ENCODE measurements at regions not wholly inside any gene's neighbourhood (a gene's known extent, or its start where the extent isn't known, plus 50 kb on each side); places are given as distances from the start of the nearest gene placed in this dataset.
A peak's percentile ranks its signal among the peaks of the same experiment; 100 is the strongest.

- no peak for DNase-seq (ENCODE audit: low read depth in 4 of 4, low spot score in 3 of 4)
Measured at GRCh38 chr10:81093056-81093455, 555.4 kb downstream of the SH2D4B start.

DNA sequence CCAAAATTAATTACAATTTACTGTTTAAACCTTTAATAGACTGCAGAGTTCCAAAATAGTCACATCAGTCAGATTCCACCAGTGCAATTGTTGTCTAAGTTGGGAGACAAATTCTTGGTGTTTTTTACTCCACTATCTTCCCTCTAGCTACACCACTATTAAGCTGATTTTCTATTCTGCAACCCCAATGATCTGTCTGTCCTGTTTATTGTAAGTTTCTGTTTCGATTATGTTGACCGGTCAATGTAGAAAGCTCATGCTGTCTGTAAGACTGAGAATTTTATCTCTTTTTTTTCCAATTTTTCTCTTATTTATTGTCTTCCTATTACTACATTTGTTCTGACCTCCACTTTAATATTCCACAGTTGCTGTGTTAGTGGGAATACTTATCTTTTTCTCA lies 557.5 kb downstream of the SH2D4B start:
- no peak for DNase-seq (ENCODE audit: low read depth in 4 of 4, low spot score in 3 of 4)

DNA sequence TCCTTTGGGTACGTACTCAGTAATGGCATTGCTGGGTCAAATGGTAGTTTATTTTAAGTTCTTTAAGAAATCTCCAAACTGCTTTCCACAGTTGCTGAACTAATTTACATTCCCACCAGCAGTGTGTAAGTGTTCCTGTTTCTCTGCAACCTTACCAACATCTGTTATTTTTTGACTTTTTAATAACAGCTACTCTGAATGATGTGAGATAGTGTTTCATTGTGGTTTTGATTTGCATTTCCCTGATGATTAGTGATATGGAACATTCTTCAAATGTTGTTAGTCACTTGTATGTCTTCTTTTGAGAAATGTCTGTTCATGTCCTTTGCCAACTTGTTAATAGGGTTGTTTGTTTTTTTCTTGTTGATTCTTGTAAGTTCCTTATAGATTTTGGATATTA lies 558.9 kb downstream of the SH2D4B start:
- DNase-seq (ENCODE audit: low read depth in 4 of 4, low spot score in 3 of 4), result no peak

DNA sequence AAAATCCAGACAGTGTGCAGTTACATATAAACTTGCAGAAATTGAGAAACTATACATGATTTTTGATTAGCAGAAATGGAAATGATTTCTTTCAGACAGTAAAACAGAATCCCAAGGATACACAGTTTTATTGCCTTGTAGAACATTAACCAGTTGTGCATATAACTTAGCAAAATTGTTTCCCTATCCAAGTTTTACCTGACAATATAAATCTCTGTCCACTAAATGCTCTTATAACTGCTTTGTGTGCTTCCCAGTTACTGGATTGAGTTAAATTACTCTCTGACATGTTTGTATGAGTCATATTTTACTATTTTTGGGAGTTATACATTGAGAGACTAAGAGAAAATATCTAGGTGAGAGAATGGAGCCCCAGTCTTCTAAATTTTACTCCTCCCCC lies 563.4 kb downstream of the SH2D4B start:
- DNase-seq (ENCODE audit: low read depth in 4 of 4, low spot score in 3 of 4), result no peak

DNA sequence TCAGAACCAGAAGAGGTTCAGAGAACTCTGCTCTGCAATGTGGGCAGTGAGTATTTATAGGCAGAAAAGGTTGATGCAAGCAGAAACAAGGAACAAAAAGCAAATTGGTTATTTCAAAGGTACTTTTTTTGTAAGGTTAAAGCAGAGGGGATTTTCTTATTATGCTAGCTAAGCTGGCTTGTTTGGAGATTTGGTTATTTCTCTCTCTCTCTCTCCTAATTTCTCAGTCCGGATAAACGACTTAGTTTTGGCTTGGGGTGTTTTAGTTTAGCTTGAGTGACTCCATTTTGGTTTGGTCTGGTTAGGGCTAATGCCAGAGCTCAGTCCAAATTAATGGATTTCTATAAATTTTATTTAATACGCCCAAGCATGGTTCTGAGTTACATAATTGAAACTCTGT lies 566.8 kb downstream of the SH2D4B start:
- no peak for DNase-seq (ENCODE audit: low read depth in 4 of 4, low spot score in 3 of 4)

GRCh38 chr10:81108516-81109199 lies 571.0 kb downstream of the SH2D4B start:
- no peak for DNase-seq (ENCODE audit: low read depth in 4 of 4, low spot score in 3 of 4)

DNA sequence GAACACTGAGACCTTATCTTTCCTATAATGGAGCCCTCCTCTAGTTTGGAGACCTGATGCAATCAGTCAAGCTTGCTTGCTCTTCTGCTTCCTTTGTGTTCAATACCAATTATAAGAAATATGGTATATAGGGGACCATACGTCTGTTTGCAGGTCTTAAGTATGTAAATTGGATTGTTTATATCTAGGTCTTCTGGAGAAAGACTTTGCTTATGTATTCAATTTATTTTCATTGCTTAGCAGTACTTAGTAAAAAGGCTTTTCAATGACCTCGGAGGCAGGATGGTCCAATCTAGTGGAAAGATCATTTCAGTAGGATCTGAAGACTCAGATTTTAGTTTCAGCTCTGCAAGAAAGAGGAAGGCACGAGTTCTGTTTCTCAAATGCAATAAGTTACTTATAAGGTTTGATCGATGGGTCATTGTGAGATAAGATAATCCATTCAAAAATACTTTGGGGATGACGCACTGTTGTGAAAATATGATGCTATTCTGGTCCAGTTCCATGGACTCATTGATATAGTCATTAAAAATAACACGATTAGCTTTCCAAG lies 571.6 kb downstream of the SH2D4B start:
- no peak for DNase-seq (ENCODE audit: low read depth in 4 of 4, low spot score in 3 of 4)

DNA sequence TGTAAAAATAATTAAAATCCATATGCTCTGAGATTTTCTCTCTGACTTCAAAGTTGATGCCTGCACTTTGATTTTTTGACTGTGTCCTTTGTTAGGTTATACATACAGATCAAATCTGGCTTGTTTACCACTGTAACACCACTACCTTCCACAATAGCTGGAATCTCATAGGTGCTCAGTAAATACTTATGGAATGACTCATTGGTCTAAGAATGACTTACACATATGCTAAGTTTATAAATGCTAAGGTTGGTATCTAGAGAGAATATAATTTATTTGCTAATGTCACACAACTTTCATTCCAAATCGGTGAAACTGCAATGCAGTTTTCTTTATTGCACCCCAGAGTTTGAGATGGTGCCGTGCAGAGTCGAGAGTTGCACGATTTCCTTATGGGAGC lies 578.5 kb downstream of the SH2D4B start:
- DNase-seq (ENCODE audit: low read depth in 4 of 4, low spot score in 3 of 4), result no peak

GRCh38 chr10:81116990-81117389 lies 579.3 kb downstream of the SH2D4B start:
- DNase-seq (ENCODE audit: low read depth in 4 of 4, low spot score in 3 of 4), result no peak

GRCh38 chr10:81127931-81128330 lies 590.2 kb downstream of the SH2D4B start:
- DNase-seq (ENCODE audit: low read depth in 4 of 4, low spot score in 3 of 4), result no peak

DNA sequence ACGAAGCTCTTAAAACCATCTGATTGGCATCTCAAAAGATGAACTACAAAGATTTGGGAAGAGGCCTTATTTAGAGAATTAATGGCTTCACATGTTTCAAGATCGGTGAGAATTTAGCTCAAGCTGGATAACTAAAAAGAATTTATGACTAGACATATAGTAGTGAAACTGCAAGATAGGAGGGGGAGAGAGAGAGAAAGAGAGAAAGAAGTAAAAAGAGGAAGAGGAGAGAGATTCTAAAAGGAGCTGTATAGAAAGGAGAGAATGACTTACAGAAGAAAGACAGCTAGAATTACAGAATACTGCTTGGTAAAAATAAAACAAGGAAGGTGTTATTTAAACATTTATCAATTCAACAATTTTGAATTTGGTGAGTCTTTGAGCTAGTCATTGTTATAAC lies 592.3 kb downstream of the SH2D4B start:
- DNase-seq (ENCODE audit: low read depth in 4 of 4, low spot score in 3 of 4), result no peak

DNA sequence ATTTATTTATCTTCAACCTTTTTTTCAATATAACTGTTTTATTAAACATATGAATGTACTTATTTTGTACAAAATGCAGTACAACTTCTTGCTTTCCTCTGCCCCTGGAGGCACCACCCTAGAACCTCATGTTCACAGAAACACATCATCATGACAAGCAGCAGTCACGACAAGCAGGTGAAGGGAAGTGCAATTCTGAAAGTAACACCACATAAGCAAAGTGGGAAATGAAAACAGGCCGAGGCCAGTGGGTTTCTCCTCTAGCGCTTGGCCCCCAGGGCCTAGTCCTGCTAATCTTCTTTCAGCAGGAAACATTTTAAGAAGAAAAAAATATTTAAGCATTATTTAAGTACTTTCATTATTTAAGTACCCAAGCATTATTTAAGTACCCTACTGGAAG lies 598.1 kb downstream of the SH2D4B start:
- no peak for DNase-seq (ENCODE audit: low read depth in 4 of 4, low spot score in 3 of 4)

GRCh38 chr10:81136261-81136660 lies 598.6 kb downstream of the SH2D4B start:
- no peak for DNase-seq (ENCODE audit: low read depth in 4 of 4, low spot score in 3 of 4)

DNA sequence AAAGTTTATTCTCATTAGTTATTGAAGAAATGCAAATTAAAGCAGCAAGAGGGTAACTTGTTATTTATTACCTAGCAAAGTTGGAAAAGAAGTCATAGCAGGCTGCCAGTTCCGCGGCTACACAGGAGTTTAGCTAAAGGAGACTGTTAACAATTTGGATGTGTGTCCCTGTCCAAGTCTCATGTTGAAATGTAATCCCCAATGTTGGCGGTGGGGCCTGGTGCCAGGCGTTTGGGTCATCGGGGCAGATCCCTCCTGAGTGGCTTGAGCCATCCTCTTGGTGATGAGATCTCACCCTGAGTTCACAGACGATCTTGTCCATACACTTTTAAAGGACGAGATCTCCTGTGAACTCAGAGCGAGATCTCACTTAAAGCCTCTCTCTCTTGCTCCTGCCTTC lies 608.3 kb downstream of the SH2D4B start:
- no peak for DNase-seq (ENCODE audit: low read depth in 4 of 4, low spot score in 3 of 4)

GRCh38 chr10:81146436-81146835 lies 608.7 kb downstream of the SH2D4B start:
- DNase-seq (ENCODE audit: low read depth in 4 of 4, low spot score in 3 of 4), result no peak

DNA sequence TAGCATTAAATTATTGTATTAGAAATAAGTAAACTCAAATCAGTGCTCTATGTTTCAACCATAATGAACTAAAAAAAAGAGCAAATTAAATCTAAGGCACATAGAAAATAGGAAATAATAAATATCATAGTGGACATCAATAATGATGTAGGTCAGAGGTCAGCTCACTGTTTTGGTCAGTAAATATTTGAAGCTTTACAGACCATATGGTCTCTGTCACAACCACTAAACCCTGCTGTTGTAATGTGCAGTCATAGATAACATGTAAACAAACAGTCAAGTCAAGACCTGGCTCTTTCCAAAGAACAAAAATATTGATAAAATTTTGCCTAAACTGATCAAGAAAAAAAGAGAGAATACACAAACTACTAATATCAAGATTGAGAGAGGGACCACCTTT lies 615.0 kb downstream of the SH2D4B start:
- peak in 1 of 4 donors; percentile 3 for DNase-seq (ENCODE audit: low read depth in 4 of 4, low spot score in 3 of 4)

GRCh38 chr10:81157681-81158080 lies 620.0 kb downstream of the SH2D4B start:
- DNase-seq (ENCODE audit: low read depth in 4 of 4, low spot score in 3 of 4), result no peak

- DNase-seq (ENCODE audit: low read depth in 4 of 4, low spot score in 3 of 4), result no peak
Measured at GRCh38 chr10:81177651-81178244, 640.0 kb downstream of the SH2D4B start.

- no peak for DNase-seq (ENCODE audit: low read depth in 4 of 4, low spot score in 3 of 4)
Measured at GRCh38 chr10:81179324-81179723, 641.6 kb downstream of the SH2D4B start.

- peak in 1 of 4 donors; percentile 4 for DNase-seq (ENCODE audit: low read depth in 4 of 4, low spot score in 3 of 4)
Measured at GRCh38 chr10:81179805-81180452, 642.2 kb downstream of the SH2D4B start.

DNA sequence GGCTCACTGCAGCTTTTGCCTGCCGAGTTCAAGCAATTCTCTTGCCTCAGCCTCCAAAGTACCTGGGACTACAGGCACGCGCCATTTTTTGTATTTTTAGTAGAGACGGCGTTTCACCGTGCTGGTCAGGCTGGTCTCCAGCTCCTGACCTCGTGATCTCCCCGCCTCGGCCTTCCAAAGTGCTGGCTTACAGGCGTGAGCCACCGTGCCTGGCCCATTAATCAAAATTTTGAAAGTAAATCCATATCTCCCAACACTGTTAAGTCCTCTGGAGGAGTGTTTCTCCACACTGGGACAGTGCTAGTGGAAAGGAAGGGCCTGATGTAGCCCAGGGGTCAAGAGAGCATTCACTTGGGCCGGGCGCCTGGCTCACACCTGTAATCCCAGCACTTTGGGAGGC lies 644.6 kb downstream of the SH2D4B start:
- DNase-seq (ENCODE audit: low read depth in 4 of 4, low spot score in 3 of 4), result no peak

GRCh38 chr10:81192221-81192788 lies 654.6 kb downstream of the SH2D4B start:
- no peak for DNase-seq (ENCODE audit: low read depth in 4 of 4, low spot score in 3 of 4)
